OCI-LY7 (cell line): ENCODE measurements at regions not wholly inside any gene's neighbourhood (a gene's known extent, or its start where the extent isn't known, plus 50 kb on each side); places are given as distances from the start of the nearest gene placed in this dataset.

ENCODE experiments used
- BruUV-seq: library from RNA; stranded (reverse); fragments of 400-500 nt; replicated peaks from 2 replicates; lab custom pipeline; 2021; lab: Mats Ljungman, UMichigan
- CTCF ChIA-PET: fragments of 300-600 bp; sonication (Branson Sonifier 250); formaldehyde crosslinking; loops from one replicate; lab custom pipeline; 2022; ENCODE audit warnings: antibody characterized with exemption; ENCODE audit not compliant: unreplicated experiment; lab: Charles Lee
- POLR2A ChIA-PET: fragments of 300-600 bp; sonication (Branson Sonifier 250); formaldehyde crosslinking; loops from one replicate; lab custom pipeline; 2022; ENCODE audit warnings: antibody characterized with exemption; lab: Charles Lee
- DNase-seq: peaks from one replicate; pipeline ENCODE4 v3.0.0-alpha.2; 2015; ENCODE audit warnings: low spot score
- H2AFZ ChIP-seq: fragments of 200-600 bp; sonication (generic), shearing (Covaris generic); 2 replicates; pipeline ENCODE4 v1.6.1; 2014; ENCODE audit warnings: mild to moderate bottlenecking, antibody characterized with exemption, low read length, moderate library complexity
- H3K27ac ChIP-seq: fragments of 200-600 bp; sonication (generic); 2 replicates; pipeline ENCODE4 v1.5.1; 2014; ENCODE audit warnings: mixed run types, low read depth, mild to moderate bottlenecking, moderate library complexity, low read length, inconsistent platforms; ENCODE audit not compliant: poor library complexity, severe bottlenecking
- H3K36me3 ChIP-seq: fragments of 200-600 bp; sonication (generic); 2 replicates; pipeline ENCODE4 v1.6.1; 2014; ENCODE audit warnings: mild to moderate bottlenecking, antibody characterized with exemption, low read length, moderate library complexity, mixed read lengths; ENCODE audit not compliant: insufficient read depth
- H3K4me1 ChIP-seq: fragments of 200-600 bp; sonication (generic); 2 replicates; pipeline ENCODE4 v1.5.1; 2014; ENCODE audit warnings: mild to moderate bottlenecking, low read length; ENCODE audit not compliant: insufficient read depth, poor library complexity, severe bottlenecking
- H3K4me2 ChIP-seq: fragments of 200-600 bp; sonication (generic); 2 replicates; pipeline ENCODE4 v1.6.1; 2014; ENCODE audit warnings: mild to moderate bottlenecking, low read length
- H3K4me3 ChIP-seq: fragments of 200-600 bp; sonication (generic); 2 replicates; pipeline ENCODE4 v1.5.1; 2014; ENCODE audit warnings: mild to moderate bottlenecking, low read depth, low read length; ENCODE audit not compliant: poor library complexity, severe bottlenecking
- H3K79me2 ChIP-seq: fragments of 200-600 bp; sonication (generic); 2 replicates; pipeline ENCODE4 v1.6.1; 2016; ENCODE audit warnings: low read depth, mild to moderate bottlenecking, low read length, moderate library complexity, mixed read lengths; ENCODE audit not compliant: insufficient read depth
- H3K9me2 ChIP-seq: fragments of 200-600 bp; sonication (generic); 2 replicates; pipeline ENCODE4 v1.6.1; 2016; ENCODE audit warnings: mild to moderate bottlenecking, low read length, mixed read lengths; ENCODE audit not compliant: insufficient read depth
- H3K9me3 ChIP-seq: fragments of 200-600 bp; sonication (generic); 2 replicates; pipeline ENCODE4 v1.6.1; 2014; ENCODE audit warnings: mild to moderate bottlenecking, mixed run types, low read length, mixed read lengths
- H4K20me1 ChIP-seq: fragments of 200-600 bp; sonication (generic); 2 replicates; pipeline ENCODE4 v1.6.1; 2014; ENCODE audit warnings: mild to moderate bottlenecking, antibody characterized with exemption, low read length, moderate library complexity, mixed read lengths; ENCODE audit not compliant: insufficient read depth
- CTCF ChIP-seq: fragments of 200-600 bp; sonication (generic); conservative IDR thresholded peaks from 2 replicates; pipeline ENCODE4 v1.5.1; 2014; ENCODE audit warnings: mild to moderate bottlenecking, antibody characterized with exemption, low read length, moderate library complexity, mixed read lengths
- EZH2phosphoT487 ChIP-seq: fragments of 200-600 bp; sonication (generic); IDR thresholded peaks from 2 replicates; pipeline ENCODE4 v1.6.1; 2018; ENCODE audit warnings: low read depth, borderline replicate concordance, mild to moderate bottlenecking, mixed run types, antibody characterized with exemption, low read length, moderate library complexity, mixed read lengths
- intact Hi-C: fragments of 100-400 bp; cut with micrococcal nuclease; formaldehyde crosslinking; loops from one replicate; pipeline ENCODE4 v1.10.0; 2022; ENCODE audit not compliant: unreplicated experiment

GRCh38 chr3:154926721-154927120 lies 153.4 kb upstream of the MME start:
- H3K36me3 ChIP-seq = no peaks in the 10 kb centered on the region
- intact Hi-C loops = no loop called here
- H4K20me1 ChIP-seq = no peaks in the 10 kb centered on the region
- no peaks in the 10 kb centered on the region for H3K9me2 ChIP-seq
- no peaks in the 10 kb centered on the region for H3K4me1 ChIP-seq
- H2AFZ ChIP-seq = no peak overlapping the region
- TF ChIP-seq CTCF (no peak), EZH2phosphoT487 (no peak)
- BruUV-seq = no TSS peak
- no peak for DNase-seq
- ChIA-PET POLR2A (interaction anchor here (0.6 to 1.0 kb wide), 8 partner anchors 19 to 246 kb away, joined by 3 to 5 read pairs (median 3); no protein-coding TSS in a partner anchor), CTCF (no interaction called here)
- peaks cover 2% of the 10 kb centered on the region; the same call in 1 of the 2 replicates for H3K9me3 ChIP-seq
- no peak overlapping the region for H3K4me2 ChIP-seq
- H3K79me2 ChIP-seq = no peaks in the 10 kb centered on the region
- no peak overlapping the region for H3K4me3 ChIP-seq
- H3K27ac ChIP-seq = no peak overlapping the region

- no peaks in the 10 kb centered on the region for H3K79me2 ChIP-seq
- no peaks in the 10 kb centered on the region for H4K20me1 ChIP-seq
- intact Hi-C loops = no loop called here
- DNase-seq = no peak
- no peaks in the 10 kb centered on the region for H3K9me2 ChIP-seq
- no peak overlapping the region for H2AFZ ChIP-seq
- CTCF ChIA-PET = no interaction called here
- no TSS peak for BruUV-seq
- H3K36me3 ChIP-seq = peaks cover 3% of the 10 kb centered on the region; the same call in 1 of the 2 replicates
- POLR2A ChIA-PET = no interaction called here
- no peak overlapping the region for H3K27ac ChIP-seq
- no peak overlapping the region for H3K4me3 ChIP-seq
- peaks cover 22% of the 10 kb centered on the region for H3K9me3 ChIP-seq
- TF ChIP-seq CTCF (no peak), EZH2phosphoT487 (no peak)
- H3K4me2 ChIP-seq = no peak overlapping the region
- no peaks in the 10 kb centered on the region for H3K4me1 ChIP-seq
Measured at GRCh38 chr3:154921351-154921750, 158.8 kb upstream of the MME start.

GRCh38 chr3:154919226-154919625 lies 160.9 kb upstream of the MME start:
- ChIA-PET CTCF (no interaction called here), POLR2A (no interaction called here)
- Histone ChIP-seq H3K4me3 (no peak overlapping the region), H2AFZ (no peak overlapping the region), H3K36me3 (peaks cover 3% of the 10 kb centered on the region; the same call in 1 of the 2 replicates), H4K20me1 (no peaks in the 10 kb centered on the region), H3K79me2 (no peaks in the 10 kb centered on the region), H3K4me1 (no peaks in the 10 kb centered on the region), H3K9me3 (peaks cover 22% of the 10 kb centered on the region), H3K27ac (no peak overlapping the region), H3K4me2 (no peak overlapping the region), H3K9me2 (no peaks in the 10 kb centered on the region)
- TF ChIP-seq CTCF = no peak
- TF ChIP-seq EZH2phosphoT487 = no peak
- no TSS peak for BruUV-seq
- no peak for DNase-seq
- intact Hi-C loops = no loop called here
